Pancreas (tissue), 10 donors: ENCODE measurements at regions not wholly inside any gene's neighbourhood (a gene's known extent, or its start where the extent isn't known, plus 50 kb on each side); places are given as distances from the start of the nearest gene placed in this dataset.

Source experiments
- ATAC-seq, 4 donors: fragments of 200-7000 bp; cut with Tn5 transposase; one replicate each; pipeline versions ENCODE4 v1.8.0 to v1.9.1; 2020; ENCODE audit warnings: mild to moderate bottlenecking in 4 of 4, moderate library complexity in 4 of 4
- DNase-seq, 6 donors: peaks; one replicate each; pipeline ENCODE4 v3.0.0-alpha.2; 2020
- FAIRE-seq: peaks from 2 replicates; lab custom pipeline; 2012; peaks lifted over from hg19 to GRCh38; lab: Jason Lieb, UNC
- H3K27ac ChIP-seq, 4 donors: fragments of 200-600 bp; sonication (generic); 1 replicate in 3 of 4; 2 replicates in 1 of 4; pipeline versions ENCODE4 v1.5.0 to v1.8.0; 2020
- H3K27me3 ChIP-seq, 4 donors: fragments of 200-600 bp; one replicate each; pipeline ENCODE4 v1.8.0; 2021
- H3K36me3 ChIP-seq, 3 donors: fragments of 200-600 bp; sonication (generic) in 1 of 3; one replicate each; pipeline versions ENCODE4 v1.5.0 to v1.8.0; 2020 to 2021
- H3K4me1 ChIP-seq, 3 donors: fragments of 200-600 bp; one replicate each; pipeline ENCODE4 v1.8.0; 2021
- H3K4me3 ChIP-seq, 4 donors: fragments of 200-600 bp; sonication (generic) in 2 of 4; one replicate each; pipeline versions ENCODE4 v1.5.0 to v1.8.0; 2020 to 2021
- H3K9me3 ChIP-seq, 4 donors: fragments of 200-600 bp; one replicate each; pipeline ENCODE4 v1.8.0; 2021
- WGBS, 2 donors: extraction: QIAGEN DNeasy Blood & Tissue Kit; methylation state at CpG; one replicate each; pipeline ENCODE4 v1.1.7; 2013; 5-methylcytosine and 5-hydroxymethylcytosine counted together
- intact Hi-C, 3 donors: fragments of 100-400 bp; cut with DNase I; formaldehyde crosslinking; loops; one replicate each; pipeline versions ENCODE4 v1.11.1 to v1.14.2; 2022
- TF ChIP-seq, protein P1 (sequence below), 4 donors: fragments of 200-600 bp; sonication (generic) in 3 of 4; IDR thresholded peaks; one replicate each; pipeline versions ENCODE4 v1.5.0 to v1.8.0; 2021; ENCODE audit warnings: antibody characterized with exemption in 4 of 4
- donor health status: healthy with polysubstance abuse.
- donor health status: DM: no; HTN: no; CAD: no; lungs with moderate emphysema.
- donor health status: DM: no; HTN: no; CAD: no.
- donor health status: control.
- donor health status: control.
- donor health status: Bipolar disorder and iron deficiency.
- donor health status: DM: yes; HTN: yes; CAD: no.
- donor health status: DM: no; HTN: no; CAD: no.
- donor health status: DM: no; HTN: no; CAD: no.
- donor health status: DM: yes; HTN: yes; CAD: no.

DNA sequence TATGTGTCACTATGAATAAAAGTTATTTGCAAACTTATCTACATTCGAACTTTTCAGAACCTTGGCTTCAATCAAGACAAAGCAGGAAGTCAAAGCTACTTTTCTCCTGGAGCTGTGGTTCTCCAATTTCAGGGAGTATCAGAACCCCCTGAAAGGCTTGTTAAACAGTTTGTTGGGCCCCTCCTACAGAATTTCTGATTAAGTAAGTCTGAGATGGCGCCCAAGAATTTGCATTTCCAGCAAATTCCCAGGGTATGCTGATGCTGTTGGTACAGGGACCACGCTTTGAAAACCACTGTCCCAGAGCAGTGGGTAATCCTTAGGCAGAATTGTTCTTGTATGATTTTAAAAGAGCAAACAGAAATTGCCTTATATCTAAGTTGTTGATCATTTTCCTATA, 189.9 kb upstream of the KCNG1 start:
- no peak for ATAC-seq
- Histone ChIP-seq H3K9me3 (no peaks in the 10 kb centered on the region), H3K27ac (no peak overlapping the region), H3K4me1 (no peaks in the 10 kb centered on the region), H3K27me3 (peaks cover 0 to 5% (median 3%) of the 10 kb centered on the region in 4 donors), H3K36me3 (no peaks in the 10 kb centered on the region), H3K4me3 (no peak overlapping the region)
- TF ChIP-seq, protein P1, sequence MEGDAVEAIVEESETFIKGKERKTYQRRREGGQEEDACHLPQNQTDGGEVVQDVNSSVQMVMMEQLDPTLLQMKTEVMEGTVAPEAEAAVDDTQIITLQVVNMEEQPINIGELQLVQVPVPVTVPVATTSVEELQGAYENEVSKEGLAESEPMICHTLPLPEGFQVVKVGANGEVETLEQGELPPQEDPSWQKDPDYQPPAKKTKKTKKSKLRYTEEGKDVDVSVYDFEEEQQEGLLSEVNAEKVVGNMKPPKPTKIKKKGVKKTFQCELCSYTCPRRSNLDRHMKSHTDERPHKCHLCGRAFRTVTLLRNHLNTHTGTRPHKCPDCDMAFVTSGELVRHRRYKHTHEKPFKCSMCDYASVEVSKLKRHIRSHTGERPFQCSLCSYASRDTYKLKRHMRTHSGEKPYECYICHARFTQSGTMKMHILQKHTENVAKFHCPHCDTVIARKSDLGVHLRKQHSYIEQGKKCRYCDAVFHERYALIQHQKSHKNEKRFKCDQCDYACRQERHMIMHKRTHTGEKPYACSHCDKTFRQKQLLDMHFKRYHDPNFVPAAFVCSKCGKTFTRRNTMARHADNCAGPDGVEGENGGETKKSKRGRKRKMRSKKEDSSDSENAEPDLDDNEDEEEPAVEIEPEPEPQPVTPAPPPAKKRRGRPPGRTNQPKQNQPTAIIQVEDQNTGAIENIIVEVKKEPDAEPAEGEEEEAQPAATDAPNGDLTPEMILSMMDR (IDR thresholded peaks at IDR 0.05), result no peak
- DNase-seq, result no peak
- 53 to 62% methylated on average over 3 of the region's 3 CpGs for WGBS, 2 donors
- intact Hi-C loops, result no loop called here
- FAIRE-seq, result no peak

DNA sequence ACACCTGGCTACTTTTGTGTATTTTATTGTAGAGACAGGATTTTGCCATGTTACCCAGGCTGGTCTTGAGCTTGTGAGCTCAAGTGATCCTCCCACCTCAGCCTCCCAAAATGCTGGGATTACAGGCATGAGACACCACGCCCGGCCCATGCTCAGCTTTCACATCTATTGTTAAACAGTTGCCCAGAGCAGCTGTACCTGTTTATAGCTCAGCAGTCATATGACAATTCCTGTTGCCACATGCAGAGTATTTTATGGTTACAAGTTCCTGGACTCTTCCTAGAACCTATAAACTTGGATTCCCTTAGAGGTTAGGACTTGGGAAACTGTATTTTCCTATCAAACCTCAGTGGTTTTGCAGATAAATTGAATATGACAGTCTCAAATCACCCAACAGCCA, 188.3 kb upstream of the KCNG1 start:
- intact Hi-C loops, result no loop called here
- H3K27me3 ChIP-seq, result peaks cover 0 to 5% (median 3%) of the 10 kb centered on the region in 4 donors
- ATAC-seq, result no peak

DNA sequence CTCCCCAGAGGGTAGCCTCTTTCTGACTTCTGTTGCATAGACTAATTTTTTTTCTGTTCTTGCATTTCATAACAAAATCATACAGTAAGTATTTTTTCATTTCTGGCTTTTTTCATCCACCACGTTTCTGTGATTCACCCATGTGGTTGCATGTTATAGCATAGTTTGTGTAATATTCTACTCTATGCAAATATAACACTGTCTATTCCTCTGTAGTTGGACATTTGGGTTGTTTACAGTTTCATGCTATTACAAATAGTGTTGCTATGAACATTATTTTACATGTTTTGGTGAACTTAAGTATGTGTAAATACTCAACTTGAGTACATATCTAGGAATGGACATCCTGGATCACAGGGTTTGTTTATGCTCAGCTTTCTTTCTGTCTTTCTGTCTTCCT, 187.2 kb upstream of the KCNG1 start:
- FAIRE-seq, result no peak
- Histone ChIP-seq H3K4me1 (no peaks in the 10 kb centered on the region), H3K9me3 (no peaks in the 10 kb centered on the region)

More for the DNA sequence above, 188.3 kb upstream of the KCNG1 start:
- no peak for DNase-seq
- Histone ChIP-seq H3K36me3 (no peaks in the 10 kb centered on the region), H3K4me1 (no peaks in the 10 kb centered on the region), H3K4me3 (no peak overlapping the region), H3K9me3 (no peaks in the 10 kb centered on the region), H3K27ac (no peak overlapping the region)
- no peak for FAIRE-seq
- 90 to 91% methylated on average over 2 of the region's 2 CpGs for WGBS, 2 donors
- TF ChIP-seq, protein P1 (IDR thresholded peaks at IDR 0.05), result no peak

DNA sequence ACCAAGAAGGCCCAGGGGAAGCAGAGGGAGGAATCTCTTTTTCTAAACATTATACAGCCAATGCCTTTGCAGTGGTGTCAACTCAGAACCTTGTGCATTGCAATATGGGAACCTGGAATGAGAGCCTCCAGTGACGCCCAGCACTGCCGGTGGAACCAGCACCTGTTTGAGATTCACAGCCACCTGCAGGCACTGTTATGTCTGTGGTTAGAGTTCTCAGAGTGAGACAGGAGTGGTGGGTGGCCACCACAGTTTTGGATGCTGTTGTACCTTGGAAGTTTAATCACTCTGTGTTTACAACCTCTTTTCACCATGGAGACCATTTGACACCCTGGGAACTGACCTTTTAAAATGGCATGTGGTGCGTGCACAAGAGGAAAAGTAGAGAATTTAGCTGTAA, 185.3 kb upstream of the KCNG1 start:
- ATAC-seq (no peak), DNase-seq (no peak), FAIRE-seq (no peak)
- 50% methylated on average over 3 of the region's 3 CpGs for WGBS, 2 donors
- Histone ChIP-seq H3K36me3 (no peaks in the 10 kb centered on the region), H3K27me3 (peaks cover 0 to 5% (median 1%) of the 10 kb centered on the region in 4 donors), H3K9me3 (no peaks in the 10 kb centered on the region), H3K4me3 (no peak overlapping the region), H3K27ac (no peak overlapping the region), H3K4me1 (no peaks in the 10 kb centered on the region)
- intact Hi-C loops, result no loop called here
- TF ChIP-seq, protein P1 (IDR thresholded peaks at IDR 0.05), result no peak

More for the DNA sequence above, 187.2 kb upstream of the KCNG1 start:
- DNase-seq, result no peak
- ATAC-seq, result no peak
- TF ChIP-seq, protein P1 (IDR thresholded peaks at IDR 0.05), result no peak
- H3K27me3 ChIP-seq, result peaks cover 0 to 5% (median 3%) of the 10 kb centered on the region in 4 donors
- H3K27ac ChIP-seq, result no peak overlapping the region
- WGBS, 2 donors, result 18 to 57% methylated on average over 1 of the region's 1 CpG
- H3K36me3 ChIP-seq, result no peaks in the 10 kb centered on the region
- H3K4me3 ChIP-seq, result no peak overlapping the region
- intact Hi-C loops, result no loop called here

DNA sequence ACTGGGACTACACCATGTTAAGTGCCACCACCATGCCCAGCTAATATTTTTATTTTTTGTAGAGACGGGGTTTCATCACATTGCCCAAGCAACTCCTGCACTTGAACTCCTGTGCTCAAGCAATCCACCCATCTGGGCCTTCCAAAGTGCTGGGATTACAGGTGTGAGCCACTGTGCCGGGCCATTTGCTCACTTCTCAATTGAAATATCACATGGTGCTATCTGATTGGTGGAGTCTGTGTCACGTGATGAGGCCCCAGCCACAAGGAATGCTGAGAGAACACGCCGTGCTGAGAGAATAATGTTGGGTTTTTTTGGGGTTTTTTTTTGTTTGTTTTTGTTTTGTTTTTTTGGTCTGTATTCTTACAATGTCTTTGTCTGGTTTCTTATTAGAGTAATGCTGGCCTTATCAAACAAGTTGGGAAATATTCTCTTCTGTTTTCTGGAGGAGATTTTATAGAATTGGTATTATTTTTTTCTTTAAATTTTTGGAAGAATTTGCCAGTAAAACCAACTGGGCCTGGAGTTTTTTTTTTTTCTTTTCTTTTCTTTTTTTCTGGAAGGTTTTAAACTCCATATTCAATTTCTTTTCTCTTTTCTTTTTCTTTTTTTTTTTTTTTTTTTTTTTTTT, 183.2 kb upstream of the KCNG1 start:
- WGBS, 2 donors, result 80 to 84% methylated on average over 5 of the region's 5 CpGs
- peaks cover 0 to 5% (median 1%) of the 10 kb centered on the region in 4 donors for H3K27me3 ChIP-seq
- intact Hi-C loops, result no loop called here
- FAIRE-seq (no peak), DNase-seq (no peak), ATAC-seq (no peak)
- H3K4me3 ChIP-seq, result no peak overlapping the region
- TF ChIP-seq, protein P1 (IDR thresholded peaks at IDR 0.05), result no peak
- no peaks in the 10 kb centered on the region for H3K9me3 ChIP-seq
- H3K36me3 ChIP-seq, result no peaks in the 10 kb centered on the region
- H3K4me1 ChIP-seq, result no peaks in the 10 kb centered on the region
- no peak overlapping the region for H3K27ac ChIP-seq
